Choroid plexus epithelial cell (primary cell): ENCODE measurements at regions not wholly inside any gene's neighbourhood (a gene's known extent, or its start where the extent isn't known, plus 50 kb on each side); places are given as distances from the start of the nearest gene placed in this dataset.

Source experiments
- DNase-seq: peaks from one replicate; pipeline ENCODE4 v3.0.0-alpha.2; 2010; ENCODE audit warnings: low read depth
- H3K4me3 ChIP-seq: 2 replicates; pipeline ENCODE4 v1.5.1; 2011; ENCODE audit warnings: low read depth, mild to moderate bottlenecking, control low read depth, low read length, moderate library complexity
- TF ChIP-seq, protein P1 (sequence below): conservative IDR thresholded peaks from 2 replicates; pipeline ENCODE4 v1.5.1; 2011; ENCODE audit warnings: low read depth, mild to moderate bottlenecking, control low read depth, inconsistent platforms, low read length, moderate library complexity

GRCh38 chr19:5290336-5291262 is 50.0 kb downstream of the PTPRS start:
- DNase-seq, result no peak
- no peak overlapping the region for H3K4me3 ChIP-seq
- TF ChIP-seq, protein P1, sequence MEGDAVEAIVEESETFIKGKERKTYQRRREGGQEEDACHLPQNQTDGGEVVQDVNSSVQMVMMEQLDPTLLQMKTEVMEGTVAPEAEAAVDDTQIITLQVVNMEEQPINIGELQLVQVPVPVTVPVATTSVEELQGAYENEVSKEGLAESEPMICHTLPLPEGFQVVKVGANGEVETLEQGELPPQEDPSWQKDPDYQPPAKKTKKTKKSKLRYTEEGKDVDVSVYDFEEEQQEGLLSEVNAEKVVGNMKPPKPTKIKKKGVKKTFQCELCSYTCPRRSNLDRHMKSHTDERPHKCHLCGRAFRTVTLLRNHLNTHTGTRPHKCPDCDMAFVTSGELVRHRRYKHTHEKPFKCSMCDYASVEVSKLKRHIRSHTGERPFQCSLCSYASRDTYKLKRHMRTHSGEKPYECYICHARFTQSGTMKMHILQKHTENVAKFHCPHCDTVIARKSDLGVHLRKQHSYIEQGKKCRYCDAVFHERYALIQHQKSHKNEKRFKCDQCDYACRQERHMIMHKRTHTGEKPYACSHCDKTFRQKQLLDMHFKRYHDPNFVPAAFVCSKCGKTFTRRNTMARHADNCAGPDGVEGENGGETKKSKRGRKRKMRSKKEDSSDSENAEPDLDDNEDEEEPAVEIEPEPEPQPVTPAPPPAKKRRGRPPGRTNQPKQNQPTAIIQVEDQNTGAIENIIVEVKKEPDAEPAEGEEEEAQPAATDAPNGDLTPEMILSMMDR, result no peak

GRCh38 chr19:5289060-5289990 is 51.3 kb downstream of the PTPRS start:
- H3K4me3 ChIP-seq, result no peak overlapping the region
- DNase-seq, result no peak
- TF ChIP-seq, protein P1, result peak; percentile 17

DNA sequence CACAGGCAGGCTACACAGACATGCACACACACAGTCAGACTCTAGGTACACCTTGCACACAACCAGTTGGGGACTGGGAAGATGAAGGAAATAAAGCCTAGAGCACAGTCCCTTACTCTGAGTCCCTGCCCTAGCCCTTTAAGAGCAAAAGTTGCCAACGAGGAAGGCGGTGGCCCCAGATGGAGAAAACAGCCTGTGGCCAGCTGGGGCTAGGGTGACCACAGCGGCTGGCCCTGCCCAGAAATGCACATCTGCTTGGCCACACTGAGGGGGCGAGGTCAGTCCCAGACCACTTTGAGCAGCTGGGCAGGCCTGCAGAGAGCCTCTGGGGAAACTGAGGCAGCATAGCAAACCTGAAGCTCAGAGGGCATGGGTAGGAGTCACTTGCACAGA is 52.3 kb downstream of the PTPRS start:
- DNase-seq, result no peak
- no peak overlapping the region for H3K4me3 ChIP-seq
- TF ChIP-seq, protein P1, result no peak

DNA sequence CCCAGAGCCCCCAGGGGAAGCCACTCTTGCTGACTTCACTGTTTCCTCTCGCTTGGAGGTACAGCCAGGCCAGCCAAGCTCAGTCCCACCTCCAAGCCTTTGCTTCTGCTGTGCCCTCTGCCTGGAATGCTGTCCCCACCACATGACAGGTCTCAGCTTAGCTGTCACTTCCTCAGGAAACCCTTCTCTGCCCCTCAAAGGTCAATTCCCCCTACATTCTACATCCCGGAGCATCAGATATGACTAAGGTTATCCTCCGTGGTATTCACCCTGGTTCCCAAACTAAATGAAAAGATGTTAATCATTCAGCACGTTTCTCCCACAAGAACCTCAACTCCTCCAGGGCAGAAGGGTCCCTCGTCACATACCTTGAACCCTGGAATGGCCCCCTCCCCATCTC is 53.5 kb downstream of the PTPRS start:
- TF ChIP-seq, protein P1, result no peak
- DNase-seq, result no peak
- H3K4me3 ChIP-seq, result no peak overlapping the region

DNA sequence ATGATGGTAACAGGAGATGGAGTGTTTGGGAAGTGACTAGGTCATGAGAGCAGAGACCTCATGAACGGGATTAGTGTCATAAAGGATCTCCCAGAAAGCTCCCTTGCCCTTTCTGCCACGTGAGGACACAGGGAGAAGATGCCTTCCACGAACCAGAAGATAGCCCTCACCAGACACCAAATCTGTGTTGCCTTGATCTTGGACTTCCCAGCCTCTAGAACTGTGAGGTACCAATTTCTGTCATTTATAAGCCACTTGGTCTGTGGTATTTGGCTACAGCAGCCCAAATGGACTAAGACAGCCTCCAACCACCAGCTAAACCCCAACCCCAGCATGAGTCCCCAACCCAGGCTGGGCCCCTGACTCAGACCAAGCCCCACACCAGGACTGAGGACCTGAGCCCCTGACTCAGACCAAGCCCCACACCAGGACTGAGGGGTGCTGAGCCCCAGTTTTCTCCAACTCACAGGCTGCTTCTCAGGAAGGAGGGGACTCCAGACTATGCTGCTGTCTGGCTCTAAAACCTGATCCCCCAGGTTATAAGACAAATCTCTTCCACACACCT is 54.1 kb downstream of the PTPRS start:
- no peak for DNase-seq
- no peak overlapping the region for H3K4me3 ChIP-seq
- TF ChIP-seq, protein P1, result no peak

DNA sequence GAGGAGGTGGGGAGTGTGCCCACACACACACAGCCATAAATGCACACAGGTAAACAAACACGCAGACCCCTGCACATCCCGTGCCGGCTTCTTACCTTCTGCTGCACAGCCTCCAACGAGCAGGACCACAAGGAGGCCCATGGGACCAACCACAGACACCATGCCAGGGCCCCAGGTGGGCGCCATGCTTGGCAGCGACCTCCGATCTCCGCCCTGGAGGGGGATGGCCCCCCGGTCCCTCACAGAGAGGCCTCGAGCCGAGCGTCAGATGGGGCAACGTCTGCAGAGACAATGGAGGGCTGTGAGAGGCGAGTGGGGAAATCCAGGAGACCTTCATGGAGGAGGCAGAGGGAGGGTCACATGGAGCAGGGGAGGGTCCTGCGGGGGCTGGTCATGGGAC is 54.7 kb downstream of the PTPRS start:
- TF ChIP-seq, protein P1, result no peak
- no peak overlapping the region for H3K4me3 ChIP-seq
- DNase-seq, result no peak
